ENCODE measurements at regions not wholly inside any gene's neighbourhood (a gene's known extent, or its start where the extent isn't known, plus 50 kb on each side); places are given as distances from the start of the nearest gene placed in this dataset.
"Not testable (repeated sequence)": the region's sequence is repeated elsewhere in the genome, so short reads cannot be mapped to it uniquely, and the experiment has no call there.

GRCh38 chr4:60581919-60582536 lies 618.1 kb upstream of the ADGRL3 start:
- DNase-seq = no peak

GRCh38 chr4:60588556-60588955 lies 611.6 kb upstream of the ADGRL3 start:
- DNase-seq = no peak

- DNase-seq = no peak
Measured at GRCh38 chr4:60589425-60589824, 610.7 kb upstream of the ADGRL3 start.

DNA sequence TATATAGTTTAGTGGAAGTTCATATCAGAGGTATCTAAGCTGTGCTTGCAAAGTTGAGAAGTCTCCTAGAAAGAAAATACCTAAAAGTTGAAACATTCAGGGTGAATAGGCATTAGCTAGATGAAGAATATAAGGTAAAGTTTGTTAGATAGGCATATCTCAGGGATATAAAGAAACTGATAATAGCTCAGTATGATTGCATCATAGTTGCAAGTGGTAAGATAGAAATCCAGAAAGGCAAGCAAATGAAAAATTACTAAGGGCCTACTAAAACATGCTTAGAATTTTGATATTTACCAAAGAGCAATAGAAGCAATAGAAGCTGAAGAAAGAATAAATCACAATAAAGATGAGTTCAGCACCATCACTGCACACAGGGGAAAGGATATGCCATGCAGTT lies 610.0 kb upstream of the ADGRL3 start:
- no peak for DNase-seq

DNA sequence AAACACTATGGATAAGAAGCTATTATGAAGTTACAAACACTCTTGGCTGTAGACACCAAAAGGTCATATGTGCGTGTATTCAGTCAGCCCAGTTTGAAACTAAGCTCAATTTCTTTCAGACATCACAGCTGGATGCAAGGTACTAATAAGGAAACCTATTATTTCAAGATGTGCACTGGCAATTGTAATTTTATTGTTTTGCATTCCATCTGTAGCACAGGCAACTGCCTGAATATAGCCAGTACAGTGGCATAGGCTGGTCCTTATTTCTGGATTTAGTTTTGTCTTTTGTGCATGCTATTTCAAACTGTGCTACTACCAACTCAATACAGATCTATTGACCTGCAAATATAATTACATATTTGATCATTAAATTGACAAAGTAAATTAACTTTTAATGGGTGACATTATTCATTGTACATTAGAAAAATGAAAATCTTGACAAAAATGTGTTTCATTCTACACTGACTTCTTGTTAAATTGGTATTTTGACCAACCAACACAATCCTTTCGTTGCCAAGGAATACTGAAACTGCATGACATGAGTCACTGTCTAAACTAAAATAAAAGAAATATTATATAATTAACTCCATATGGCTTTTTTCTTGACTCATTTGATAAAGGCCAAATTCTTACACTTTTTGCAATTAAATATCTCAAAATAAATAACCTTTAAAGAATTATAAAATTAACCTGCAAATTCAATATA lies 594.3 kb upstream of the ADGRL3 start:
- DNase-seq = no peak

- DNase-seq = no peak
Measured at GRCh38 chr4:60611762-60612496, 588.2 kb upstream of the ADGRL3 start.

DNA sequence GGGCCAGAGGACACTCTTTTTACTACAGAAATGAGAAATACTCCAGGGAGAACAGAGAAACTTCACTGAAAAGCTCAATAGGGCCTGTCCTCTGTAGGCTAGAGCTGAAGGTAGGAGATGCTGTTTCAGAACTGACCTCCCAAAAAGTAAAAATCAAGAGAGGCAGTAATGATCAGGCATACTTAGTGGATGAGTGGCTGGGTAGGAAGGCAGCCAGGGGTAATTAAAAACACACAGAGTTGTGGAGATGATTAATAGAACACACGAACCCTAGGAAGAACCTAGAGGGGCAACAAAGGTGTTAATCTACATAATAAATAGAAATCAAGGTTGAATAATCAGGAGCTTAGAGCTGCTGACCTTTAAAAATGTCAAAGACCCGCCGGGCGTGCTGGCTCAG lies 582.4 kb upstream of the ADGRL3 start:
- DNase-seq = no peak

- DNase-seq = no peak
Measured at GRCh38 chr4:60619531-60620305, 580.4 kb upstream of the ADGRL3 start.

GRCh38 chr4:60637976-60638375 lies 562.1 kb upstream of the ADGRL3 start:
- no peak for DNase-seq

DNA sequence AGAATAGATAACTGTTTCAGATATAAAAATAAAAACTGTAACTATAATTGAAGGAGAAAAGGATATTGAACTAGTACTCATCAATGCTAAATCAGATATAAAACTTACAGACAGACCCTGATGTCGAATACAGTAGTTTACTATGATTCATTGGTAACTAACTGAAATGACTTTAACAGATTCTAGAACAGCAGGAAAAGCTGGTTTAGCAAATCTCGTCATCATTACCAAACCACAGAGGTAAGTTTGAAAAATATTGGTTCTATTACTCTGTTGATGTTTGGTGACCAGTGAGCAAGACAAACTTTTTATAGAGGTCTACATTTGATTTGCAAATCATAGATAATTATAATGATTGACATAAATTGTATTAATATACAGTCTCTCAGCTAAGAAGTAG lies 551.4 kb upstream of the ADGRL3 start:
- no peak for DNase-seq

GRCh38 chr4:60652933-60653332 lies 547.2 kb upstream of the ADGRL3 start:
- no peak for DNase-seq

DNA sequence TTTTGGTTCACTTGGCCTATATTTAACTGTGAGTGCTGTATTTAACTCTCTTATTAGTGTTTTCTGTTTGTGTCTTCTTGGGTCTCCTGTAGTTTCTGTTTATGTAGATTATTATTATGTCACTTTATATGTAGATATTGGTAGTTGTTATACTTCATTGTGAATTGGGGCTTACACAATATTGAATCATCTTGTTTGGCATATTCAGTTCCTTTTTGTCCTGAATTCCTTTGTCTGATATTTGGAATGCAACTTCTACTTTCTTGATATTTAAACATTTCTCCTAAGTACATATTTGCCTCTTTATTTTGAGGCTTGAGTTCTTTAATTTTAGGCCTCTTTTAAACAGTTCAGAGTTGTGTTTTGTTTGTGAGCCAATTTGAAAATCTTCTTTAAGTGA lies 544.8 kb upstream of the ADGRL3 start:
- no peak for DNase-seq

GRCh38 chr4:60656171-60656570 lies 544.0 kb upstream of the ADGRL3 start:
- no peak for DNase-seq

GRCh38 chr4:60657041-60657440 lies 543.1 kb upstream of the ADGRL3 start:
- no peak for DNase-seq

- DNase-seq = no peak
Measured at GRCh38 chr4:60657807-60658206, 542.3 kb upstream of the ADGRL3 start.

- DNase-seq = no peak
Measured at GRCh38 chr4:60663769-60664168, 536.4 kb upstream of the ADGRL3 start.

DNA sequence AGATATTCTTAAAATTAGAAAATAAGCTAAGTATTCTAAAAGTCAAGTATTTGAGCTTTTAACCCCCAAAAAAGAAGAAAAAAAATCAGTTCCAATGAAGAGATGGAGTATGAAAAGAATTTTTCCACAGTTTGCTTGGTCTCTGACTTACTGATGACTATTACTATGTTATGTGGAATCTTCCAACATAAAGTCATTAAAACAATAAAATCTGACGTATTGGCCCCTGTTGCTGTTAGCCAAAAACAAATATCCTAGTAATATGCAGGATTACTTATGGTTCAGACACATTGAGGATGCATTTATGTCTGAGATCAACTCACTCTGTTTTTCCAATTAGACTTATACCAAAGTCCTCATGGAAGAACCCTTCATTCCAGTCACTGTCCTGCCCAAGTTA lies 517.2 kb upstream of the ADGRL3 start:
- DNase-seq = no peak

- no peak for DNase-seq
Measured at GRCh38 chr4:60683357-60683756, 516.8 kb upstream of the ADGRL3 start.

DNA sequence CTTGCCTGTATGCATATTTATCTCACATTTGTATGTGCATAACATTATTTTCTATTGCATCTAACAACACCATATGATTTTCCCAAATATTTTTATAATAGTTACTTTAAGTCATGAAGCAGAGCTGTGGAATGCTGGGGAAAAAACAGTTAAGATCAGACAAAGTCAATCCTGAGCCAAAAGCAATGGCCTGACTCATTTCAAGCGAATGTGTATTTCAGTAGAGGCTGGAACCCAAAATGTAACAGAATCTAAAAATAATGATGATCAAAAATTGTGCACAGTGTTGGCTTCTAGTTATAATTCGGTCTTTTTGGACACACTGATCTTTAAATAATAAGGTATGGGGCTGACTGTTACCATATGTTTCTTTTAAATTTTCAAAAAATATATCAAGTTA lies 516.2 kb upstream of the ADGRL3 start:
- no peak for DNase-seq

GRCh38 chr4:60696062-60696461 lies 504.1 kb upstream of the ADGRL3 start:
- DNase-seq = not testable (repeated sequence)

DNA sequence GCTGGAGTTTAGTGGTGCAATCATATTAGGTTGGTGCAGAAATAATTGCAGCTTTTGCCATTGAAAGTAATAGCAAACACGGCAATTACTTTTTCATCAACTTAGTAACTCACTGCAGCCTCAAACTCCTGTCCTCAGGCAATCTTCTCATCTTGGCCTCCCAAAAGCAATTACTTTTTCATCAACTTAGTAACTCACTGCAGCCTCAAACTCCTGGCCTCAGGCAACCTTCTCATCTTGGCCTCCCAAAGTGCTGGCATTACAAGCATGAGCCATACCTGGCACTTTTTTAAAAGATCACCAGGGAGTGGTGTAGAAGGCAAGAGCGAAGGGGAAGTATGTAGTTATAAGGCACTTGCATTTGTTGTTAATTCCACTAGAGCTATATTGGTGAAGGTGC lies 491.1 kb upstream of the ADGRL3 start:
- no peak for DNase-seq

- no peak for DNase-seq
Measured at GRCh38 chr4:60718874-60719273, 481.3 kb upstream of the ADGRL3 start.

- no peak for DNase-seq
Measured at GRCh38 chr4:60721685-60722084, 478.4 kb upstream of the ADGRL3 start.

- DNase-seq = no peak
Measured at GRCh38 chr4:60723796-60724195, 476.3 kb upstream of the ADGRL3 start.

Measured in stimulated activated CD4-positive, alpha-beta T cell treated with anti-CD3 and anti-CD28 coated beads, Interleukin-4, amount 100 ng/mL, for 1 hour (primary cell).